ENCODE measurements at regions not wholly inside any gene's neighbourhood (a gene's known extent, or its start where the extent isn't known, plus 50 kb on each side); places are given as distances from the start of the nearest gene placed in this dataset.

DNA sequence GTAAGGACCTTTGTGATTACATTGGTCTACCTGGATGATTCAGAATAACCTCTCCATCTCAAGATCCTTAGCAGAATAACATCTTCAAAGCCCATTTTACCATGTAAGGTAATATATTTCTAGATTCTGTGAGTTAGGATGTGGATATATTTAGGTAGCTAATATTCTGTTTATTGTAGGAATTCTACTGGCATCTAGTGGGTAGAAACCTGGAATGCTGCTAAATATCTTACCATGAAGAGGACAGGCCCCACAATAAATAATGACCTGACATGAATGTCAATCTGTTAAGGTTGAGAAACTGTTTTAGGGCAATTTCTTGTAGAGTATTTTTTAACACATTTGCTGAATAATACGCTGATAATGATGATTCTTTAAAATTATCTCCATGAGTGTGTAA lies 426.8 kb downstream of the MAN2A1 start:
- no peak overlapping the region for H3K4me3 ChIP-seq (ENCODE audit: low read depth, low read length)
- H3K27me3 ChIP-seq (ENCODE audit: insufficient read depth, low read depth, severe bottlenecking) = no peaks in the 10 kb centered on the region
- no peaks in the 10 kb centered on the region for H3K9me3 ChIP-seq (ENCODE audit: severe bottlenecking)
- no peak overlapping the region for H3K27ac ChIP-seq
- no peaks in the 10 kb centered on the region; the same call in none of the 2 replicates for H3K36me3 ChIP-seq
- no peak for DNase-seq
- TF ChIP-seq CTCF (IDR thresholded peaks at IDR 0.05; ENCODE audit: low read depth, low read length) = no peak

GRCh38 chr5:110134963-110135935 lies 445.5 kb downstream of the MAN2A1 start:
- H3K36me3 ChIP-seq = no peaks in the 10 kb centered on the region
- H3K4me3 ChIP-seq (ENCODE audit: low read depth, low read length) = no peak overlapping the region
- no peak for TF ChIP-seq CTCF (IDR thresholded peaks at IDR 0.05; ENCODE audit: low read depth, low read length)
- H3K27me3 ChIP-seq (ENCODE audit: insufficient read depth, low read depth, severe bottlenecking) = no peaks in the 10 kb centered on the region
- H3K27ac ChIP-seq = no peak overlapping the region
- no peaks in the 10 kb centered on the region for H3K9me3 ChIP-seq (ENCODE audit: severe bottlenecking)
- no peak for DNase-seq

GRCh38 chr5:110150199-110150598 lies 460.5 kb downstream of the MAN2A1 start:
- H3K27ac ChIP-seq = no peak overlapping the region
- no peak for TF ChIP-seq CTCF (IDR thresholded peaks at IDR 0.05; ENCODE audit: low read depth, low read length)
- DNase-seq = no peak
- no peak overlapping the region for H3K4me3 ChIP-seq (ENCODE audit: low read depth, low read length)
- no peaks in the 10 kb centered on the region for H3K9me3 ChIP-seq (ENCODE audit: severe bottlenecking)
- H3K27me3 ChIP-seq (ENCODE audit: insufficient read depth, low read depth, severe bottlenecking) = no peaks in the 10 kb centered on the region
- no peaks in the 10 kb centered on the region for H3K36me3 ChIP-seq

GRCh38 chr5:110159202-110159601 lies 469.5 kb downstream of the MAN2A1 start:
- H3K36me3 ChIP-seq = no peaks in the 10 kb centered on the region
- no peak for DNase-seq
- H3K27ac ChIP-seq = no peak overlapping the region
- no peaks in the 10 kb centered on the region for H3K27me3 ChIP-seq (ENCODE audit: insufficient read depth, low read depth, severe bottlenecking)
- no peak for TF ChIP-seq CTCF (IDR thresholded peaks at IDR 0.05; ENCODE audit: low read depth, low read length)
- no peak overlapping the region for H3K4me3 ChIP-seq (ENCODE audit: low read depth, low read length)
- no peaks in the 10 kb centered on the region for H3K9me3 ChIP-seq (ENCODE audit: severe bottlenecking)

GRCh38 chr5:110161162-110161561 lies 471.4 kb downstream of the MAN2A1 start:
- TF ChIP-seq CTCF (IDR thresholded peaks at IDR 0.05; ENCODE audit: low read depth, low read length) = no peak
- no peaks in the 10 kb centered on the region for H3K27me3 ChIP-seq (ENCODE audit: insufficient read depth, low read depth, severe bottlenecking)
- no peak overlapping the region for H3K4me3 ChIP-seq (ENCODE audit: low read depth, low read length)
- no peaks in the 10 kb centered on the region for H3K36me3 ChIP-seq
- H3K27ac ChIP-seq = no peak overlapping the region
- no peak for DNase-seq
- H3K9me3 ChIP-seq (ENCODE audit: severe bottlenecking) = no peaks in the 10 kb centered on the region
